NCI-H82 treated with DMSO at 0.1 percent for 48 hours (cell line): ENCODE measurements at regions not wholly inside any gene's neighbourhood (a gene's known extent, or its start where the extent isn't known, plus 50 kb on each side); places are given as distances from the start of the nearest gene placed in this dataset.

ENCODE experiments used
- DNase-seq: peaks from one replicate; lab custom pipeline; 2025; ENCODE audit not compliant: unreplicated experiment; lab: John Stamatoyannopoulos, UW

DNA sequence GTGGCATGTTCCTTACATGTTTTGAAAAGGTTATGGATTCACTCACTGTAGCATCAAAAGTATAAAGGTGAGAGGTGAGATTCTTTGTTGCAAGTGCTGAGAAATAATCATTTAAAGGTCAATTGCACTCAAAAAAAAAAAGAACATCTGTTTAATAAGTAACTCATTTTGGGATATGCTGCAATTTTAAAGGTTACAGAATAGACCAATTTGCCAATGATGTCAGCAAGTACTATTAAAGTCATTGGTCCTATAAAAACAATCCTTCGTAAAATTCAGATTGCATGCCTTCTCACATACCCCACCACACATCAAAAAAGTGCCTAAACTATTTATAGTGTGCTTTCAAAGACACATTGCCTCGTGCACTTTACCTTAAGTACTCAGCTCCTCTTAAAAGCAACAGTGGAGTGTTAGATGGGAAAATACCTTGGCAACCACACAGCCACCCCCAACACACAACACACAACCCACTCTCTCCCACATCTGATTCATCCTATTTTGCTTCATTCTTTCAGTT, 218.2 kb upstream of the ADGRL2 start:
- DNase-seq: no peak

DNA sequence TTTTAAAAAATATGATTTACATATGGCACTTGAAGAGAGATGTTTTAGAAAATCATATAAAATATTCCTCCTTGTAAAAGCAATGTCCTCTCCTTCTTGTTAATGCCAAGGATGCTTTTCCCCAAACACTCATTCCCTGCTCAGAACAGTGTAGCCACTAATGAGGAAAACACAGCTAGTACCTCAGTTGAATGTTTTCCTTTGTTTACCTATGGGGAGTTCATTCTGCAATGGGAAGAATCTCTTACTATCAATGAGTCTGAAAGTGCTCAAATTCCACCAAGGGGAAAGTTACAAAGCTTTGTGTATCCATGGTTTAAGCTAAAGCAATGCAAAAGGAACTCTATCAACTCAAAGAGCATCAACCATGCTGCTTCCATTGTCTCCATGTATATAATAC, 221.9 kb upstream of the ADGRL2 start:
- no peak for DNase-seq

- DNase-seq: no peak
These were observed 223.6 kb upstream of the ADGRL2 start for GRCh38 chr1:81577004-81577697.

GRCh38 chr1:81574408-81574807, 226.3 kb upstream of the ADGRL2 start:
- no peak for DNase-seq

DNA sequence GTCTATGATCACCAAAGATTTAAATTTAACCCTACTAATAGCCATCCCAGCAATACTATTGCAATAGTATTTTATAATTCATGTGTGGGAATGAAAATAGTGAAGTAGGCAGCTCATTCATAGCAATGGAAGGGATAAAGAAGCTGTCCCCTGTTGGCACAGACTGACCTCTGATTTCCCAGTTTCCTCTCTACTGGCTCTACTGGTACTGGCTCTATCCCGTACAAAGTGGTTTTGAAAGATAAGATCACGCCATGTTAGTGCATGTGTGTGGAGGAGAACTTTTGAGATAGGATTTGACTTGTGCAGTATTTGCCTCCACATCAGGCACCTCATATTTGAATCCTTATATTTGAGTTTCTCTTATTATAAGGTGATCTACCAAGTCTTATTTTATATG, 227.3 kb upstream of the ADGRL2 start:
- DNase-seq: no peak

DNA sequence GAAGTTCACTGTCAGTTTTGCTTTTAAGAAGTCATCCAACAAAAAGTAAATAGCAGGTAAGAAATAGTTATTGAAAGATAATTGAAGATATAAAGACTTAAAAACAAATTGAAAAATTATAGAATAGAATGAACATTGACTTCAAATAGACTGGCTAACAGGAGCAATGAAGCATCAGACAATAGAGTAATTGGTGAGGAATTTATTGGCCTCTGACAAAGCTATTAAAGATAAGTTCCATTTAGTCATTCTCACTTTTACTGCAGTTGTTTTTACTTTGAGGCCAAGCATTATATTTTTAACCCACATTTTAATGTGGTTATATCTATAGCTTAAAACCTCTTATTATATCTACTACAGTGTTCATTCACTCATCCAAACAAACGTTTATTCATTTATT, 228.8 kb upstream of the ADGRL2 start:
- no peak for DNase-seq

DNA sequence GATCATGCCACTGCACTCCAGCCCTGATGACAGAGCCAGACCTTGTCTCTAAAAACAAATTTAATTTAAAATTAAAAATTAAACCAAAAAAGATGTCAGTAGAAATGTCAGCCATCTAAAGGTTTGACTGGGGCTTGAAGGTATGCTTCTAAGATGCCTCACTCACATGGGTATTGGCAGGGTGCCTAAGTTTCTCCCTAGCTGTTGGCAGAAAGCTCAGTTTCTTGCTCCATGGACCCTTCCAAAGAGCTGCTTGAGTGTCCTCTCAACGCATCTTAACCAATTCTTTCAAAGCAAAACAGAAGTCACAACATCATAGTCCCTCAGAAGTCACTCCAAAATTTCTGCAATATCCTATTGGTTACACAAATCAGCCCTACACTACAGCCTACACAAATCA, 231.0 kb upstream of the ADGRL2 start:
- DNase-seq: no peak

- DNase-seq: no peak
These were observed 237.1 kb upstream of the ADGRL2 start for GRCh38 chr1:81563632-81564031.

DNA sequence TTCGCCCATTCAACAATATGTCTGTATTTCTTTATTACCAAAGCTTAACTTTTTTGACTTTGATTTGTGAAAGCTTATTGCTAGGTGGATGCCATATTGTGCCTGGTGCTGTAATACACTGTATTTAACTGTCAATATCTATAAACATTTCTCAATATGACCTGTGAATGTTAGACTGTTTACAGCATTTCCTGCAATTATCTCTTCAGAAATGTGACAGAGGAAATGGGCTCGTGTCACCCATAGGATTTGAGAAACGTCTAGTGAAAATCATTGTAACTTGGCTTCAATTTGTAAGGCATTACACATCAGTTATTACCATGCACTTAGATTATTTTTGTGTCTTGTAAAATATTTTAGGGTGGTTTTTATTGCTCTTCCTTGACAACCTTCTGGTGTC, 237.8 kb upstream of the ADGRL2 start:
- no peak for DNase-seq

- no peak for DNase-seq
These were observed 240.1 kb upstream of the ADGRL2 start for GRCh38 chr1:81560629-81561028.

- DNase-seq: no peak
These were observed 240.9 kb upstream of the ADGRL2 start for GRCh38 chr1:81559662-81560350.

GRCh38 chr1:81558291-81559076, 242.2 kb upstream of the ADGRL2 start:
- no peak for DNase-seq

DNA sequence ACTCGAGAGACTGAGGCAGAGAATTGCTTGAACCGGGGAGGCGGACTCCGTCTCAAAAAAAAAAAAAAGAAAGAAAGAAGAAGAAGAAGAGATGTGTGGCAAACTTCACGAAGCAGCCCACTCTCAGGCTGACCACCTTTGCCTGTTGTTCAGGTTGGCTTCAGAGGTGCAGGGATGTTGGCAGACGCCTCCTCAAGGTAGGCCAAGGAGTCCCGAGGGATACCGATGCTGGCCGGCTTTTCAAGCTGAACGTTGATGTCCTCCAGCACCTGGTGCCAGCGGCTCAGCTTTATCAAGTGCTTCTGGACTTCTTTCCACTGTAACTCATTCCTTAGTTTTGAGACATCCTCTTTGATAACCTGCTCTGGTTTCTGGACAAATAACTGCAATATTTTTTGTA, 243.8 kb upstream of the ADGRL2 start:
- no peak for DNase-seq

- DNase-seq: no peak
These were observed 246.2 kb upstream of the ADGRL2 start for GRCh38 chr1:81554534-81554933.

GRCh38 chr1:81554108-81554507, 246.6 kb upstream of the ADGRL2 start:
- DNase-seq: no peak

- no peak for DNase-seq
These were observed 247.2 kb upstream of the ADGRL2 start for GRCh38 chr1:81553503-81553902.

- no peak for DNase-seq
These were observed 248.8 kb upstream of the ADGRL2 start for GRCh38 chr1:81551946-81552345.

DNA sequence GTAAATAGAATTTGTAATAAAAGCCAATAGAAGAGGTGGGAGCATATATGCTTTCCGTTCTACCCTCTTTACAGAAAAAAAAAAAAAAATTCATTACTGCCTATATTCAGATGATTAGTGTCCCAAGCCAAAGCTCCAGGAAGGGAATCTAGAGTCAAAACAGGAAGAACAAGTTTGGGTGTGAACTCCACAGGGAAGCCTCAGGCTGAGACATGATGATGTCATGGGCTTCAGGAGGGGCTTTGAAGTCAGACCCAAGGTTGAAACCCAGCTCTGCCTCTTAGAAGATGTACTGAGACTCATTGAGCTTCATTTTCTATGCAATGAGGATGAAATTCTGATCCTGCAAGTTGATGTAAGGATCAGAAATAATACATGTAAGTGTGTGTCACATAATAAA, 250.0 kb upstream of the ADGRL2 start:
- DNase-seq: no peak

- DNase-seq: peak; percentile 62
These were observed 251.1 kb upstream of the ADGRL2 start for GRCh38 chr1:81549588-81550127.

DNA sequence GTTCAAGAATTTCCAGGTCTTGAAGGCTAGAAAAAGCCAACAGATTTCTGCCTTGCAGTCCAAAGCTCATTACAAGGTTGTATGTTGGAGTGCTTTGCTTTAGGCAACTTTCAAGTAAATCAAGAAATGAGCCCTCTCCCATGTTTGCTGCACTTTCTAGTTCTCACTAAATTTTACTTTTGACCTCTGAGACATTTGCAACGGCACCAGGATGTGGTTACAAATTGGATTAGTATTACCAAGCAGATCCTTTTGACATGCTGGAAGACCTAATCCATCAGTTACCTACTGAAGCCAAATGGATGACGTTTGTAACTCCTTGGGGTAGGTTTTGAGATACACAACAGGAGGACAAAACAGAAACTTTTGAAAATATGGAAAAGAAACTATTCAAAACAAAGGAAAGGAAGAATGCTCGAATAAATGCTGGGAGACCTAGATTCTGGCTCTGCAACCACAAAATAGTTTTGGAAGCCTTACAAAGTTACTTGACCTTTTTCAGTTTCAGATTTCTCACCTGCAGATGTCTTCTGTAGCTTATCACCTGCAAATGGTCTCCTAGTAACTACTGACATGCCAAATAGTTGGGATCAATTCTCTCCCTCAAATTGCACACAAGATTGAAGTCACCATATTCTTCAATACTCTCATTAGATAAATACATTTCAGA, 251.7 kb upstream of the ADGRL2 start:
- peak; percentile 20 for DNase-seq

- no peak for DNase-seq
These were observed 252.8 kb upstream of the ADGRL2 start for GRCh38 chr1:81547912-81548303.
